ENCODE measurements at regions not wholly inside any gene's neighbourhood (a gene's known extent, or its start where the extent isn't known, plus 50 kb on each side); places are given as distances from the start of the nearest gene placed in this dataset.

GRCh38 chr10:36224431-36224985 lies 582.4 kb upstream of the FZD8 start:
- Mint-ChIP-seq H3K27ac (ENCODE audit: unreplicated experiment) (no peak overlapping the region), H3K27me3 (ENCODE audit: low read depth) (no peaks in the 10 kb centered on the region), H3K9me3 (peaks cover 2% of the 10 kb centered on the region), H3K4me3 (no peak overlapping the region), H3K36me3 (ENCODE audit: low read depth) (no peaks in the 10 kb centered on the region), H3K4me1 (no peaks in the 10 kb centered on the region)
- TF ChIP-seq CTCF (conservative IDR thresholded peaks at IDR 0.05) = no peak
- DNase-seq (ENCODE audit: low read depth, low spot score) = no peak

- no peaks in the 10 kb centered on the region for H3K4me1 Mint-ChIP-seq
- no peak for DNase-seq (ENCODE audit: low read depth, low spot score)
- no peaks in the 10 kb centered on the region for H3K36me3 Mint-ChIP-seq (ENCODE audit: low read depth)
- H3K4me3 Mint-ChIP-seq = no peak overlapping the region
- no peak for TF ChIP-seq CTCF (conservative IDR thresholded peaks at IDR 0.05)
- no peaks in the 10 kb centered on the region for H3K27me3 Mint-ChIP-seq (ENCODE audit: low read depth)
- H3K9me3 Mint-ChIP-seq = no peaks in the 10 kb centered on the region
- no peak overlapping the region for H3K27ac Mint-ChIP-seq (ENCODE audit: unreplicated experiment)
Observed at GRCh38 chr10:36221101-36221500, 579.0 kb upstream of the FZD8 start.

- H3K36me3 Mint-ChIP-seq (ENCODE audit: low read depth) = no peaks in the 10 kb centered on the region
- H3K4me3 Mint-ChIP-seq = no peak overlapping the region
- DNase-seq (ENCODE audit: low read depth, low spot score) = no peak
- H3K9me3 Mint-ChIP-seq = no peaks in the 10 kb centered on the region
- H3K27ac Mint-ChIP-seq (ENCODE audit: unreplicated experiment) = no peak overlapping the region
- H3K27me3 Mint-ChIP-seq (ENCODE audit: low read depth) = no peaks in the 10 kb centered on the region
- no peaks in the 10 kb centered on the region for H3K4me1 Mint-ChIP-seq
- no peak for TF ChIP-seq CTCF (conservative IDR thresholded peaks at IDR 0.05)
Observed at GRCh38 chr10:36220151-36220550, 578.1 kb upstream of the FZD8 start.

GRCh38 chr10:36211856-36212255 lies 569.8 kb upstream of the FZD8 start:
- Mint-ChIP-seq H3K27ac (ENCODE audit: unreplicated experiment) (no peak overlapping the region), H3K36me3 (ENCODE audit: low read depth) (no peaks in the 10 kb centered on the region), H3K9me3 (no peaks in the 10 kb centered on the region), H3K4me3 (no peak overlapping the region), H3K27me3 (ENCODE audit: low read depth) (no peaks in the 10 kb centered on the region), H3K4me1 (no peaks in the 10 kb centered on the region)
- TF ChIP-seq CTCF (conservative IDR thresholded peaks at IDR 0.05) = no peak
- DNase-seq (ENCODE audit: low read depth, low spot score) = no peak

- H3K27me3 Mint-ChIP-seq (ENCODE audit: low read depth) = no peaks in the 10 kb centered on the region
- no peak for DNase-seq (ENCODE audit: low read depth, low spot score)
- H3K27ac Mint-ChIP-seq (ENCODE audit: unreplicated experiment) = no peak overlapping the region
- no peak overlapping the region for H3K4me3 Mint-ChIP-seq
- TF ChIP-seq CTCF (conservative IDR thresholded peaks at IDR 0.05) = no peak
- H3K4me1 Mint-ChIP-seq = no peaks in the 10 kb centered on the region
- no peaks in the 10 kb centered on the region for H3K36me3 Mint-ChIP-seq (ENCODE audit: low read depth)
- H3K9me3 Mint-ChIP-seq = no peaks in the 10 kb centered on the region
Observed at GRCh38 chr10:36209480-36209879, 567.4 kb upstream of the FZD8 start.

GRCh38 chr10:36202881-36203280 lies 560.8 kb upstream of the FZD8 start:
- Mint-ChIP-seq H3K4me1 (no peaks in the 10 kb centered on the region), H3K27me3 (ENCODE audit: low read depth) (no peaks in the 10 kb centered on the region), H3K4me3 (no peak overlapping the region), H3K36me3 (ENCODE audit: low read depth) (no peaks in the 10 kb centered on the region), H3K9me3 (peaks cover 4% of the 10 kb centered on the region), H3K27ac (ENCODE audit: unreplicated experiment) (no peak overlapping the region)
- no peak for TF ChIP-seq CTCF (conservative IDR thresholded peaks at IDR 0.05)
- DNase-seq (ENCODE audit: low read depth, low spot score) = no peak

Data from neural crest cell (in vitro differentiated cells).